ENCODE measurements at regions not wholly inside any gene's neighbourhood (a gene's known extent, or its start where the extent isn't known, plus 50 kb on each side); places are given as distances from the start of the nearest gene placed in this dataset.

DNA sequence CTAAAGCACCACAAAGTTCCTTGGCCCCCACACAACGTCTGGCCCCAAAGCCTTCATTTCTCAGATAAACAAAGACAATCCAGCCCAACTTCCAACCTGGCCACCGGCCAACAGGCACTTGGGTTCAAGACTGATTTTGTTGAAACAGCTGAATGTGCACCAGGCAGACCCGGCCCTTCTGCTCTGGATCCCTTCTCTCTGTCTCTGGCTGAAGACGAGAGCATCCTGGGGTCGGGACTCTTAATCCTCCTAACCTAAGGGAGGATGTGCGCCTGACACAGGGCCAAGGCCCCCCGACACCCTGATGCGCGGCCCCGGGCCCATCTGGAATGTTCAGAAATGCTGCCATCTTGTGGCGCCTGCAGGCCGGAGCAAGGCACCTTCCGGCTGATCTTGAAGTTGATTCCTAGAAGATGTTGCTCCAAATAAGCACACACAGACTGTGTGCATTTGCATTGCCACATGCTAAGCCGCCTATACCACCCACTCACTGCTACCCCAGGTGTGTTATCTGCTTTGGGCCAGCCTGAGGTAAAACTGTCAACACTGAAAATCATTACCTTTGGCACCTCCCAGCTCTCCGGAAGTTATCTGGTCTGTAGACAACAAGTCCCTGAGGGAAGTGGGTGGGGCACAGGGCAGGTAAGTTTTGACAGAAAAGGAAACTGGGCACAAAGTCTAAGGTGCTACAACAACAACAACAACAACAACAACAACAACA lies 98.4 kb upstream of the HABP2 start:
- TF ChIP-seq CTCF (IDR thresholded peaks at IDR 0.05; ENCODE audit: low read length) (peak; percentile 86), EZH2 (IDR thresholded peaks at IDR 0.05; ENCODE audit: borderline replicate concordance, low read length) (no peak)

All from OCI-LY1 (cell line).